Glutamatergic neuron (in vitro differentiated cells): ENCODE measurements at regions not wholly inside any gene's neighbourhood (a gene's known extent, or its start where the extent isn't known, plus 50 kb on each side); places are given as distances from the start of the nearest gene placed in this dataset.
"Not testable (repeated sequence)": the region's sequence is repeated elsewhere in the genome, so short reads cannot be mapped to it uniquely, and the experiment has no call there.

Experiments used
- DNase-seq: peaks from one replicate; pipeline ENCODE4 v3.0.0; 2022
- H3K27ac Mint-ChIP-seq: one replicate; pipeline ENCODE4 v1.8.0; 2020; ENCODE audit warnings: mild to moderate bottlenecking, mixed read lengths, inconsistent platforms; ENCODE audit not compliant: unreplicated experiment
- H3K27me3 Mint-ChIP-seq: one replicate; pipeline ENCODE4 v1.8.0; 2020; ENCODE audit warnings: mild to moderate bottlenecking, moderate library complexity, mixed read lengths, inconsistent platforms; ENCODE audit not compliant: unreplicated experiment
- H3K36me3 Mint-ChIP-seq: one replicate; pipeline ENCODE4 v1.8.0; 2020; ENCODE audit warnings: mild to moderate bottlenecking, mixed read lengths, inconsistent platforms; ENCODE audit not compliant: unreplicated experiment
- H3K4me1 Mint-ChIP-seq: one replicate; pipeline ENCODE4 v1.8.0; 2020; ENCODE audit warnings: mild to moderate bottlenecking, low read depth, mixed read lengths, inconsistent platforms; ENCODE audit not compliant: unreplicated experiment
- H3K4me3 Mint-ChIP-seq: one replicate; pipeline ENCODE4 v1.8.0; 2020; ENCODE audit warnings: mild to moderate bottlenecking, mixed read lengths, inconsistent platforms; ENCODE audit not compliant: unreplicated experiment
- H3K9me3 Mint-ChIP-seq: one replicate; pipeline ENCODE4 v1.8.0; 2020; ENCODE audit warnings: mild to moderate bottlenecking, moderate library complexity, mixed read lengths, inconsistent platforms; ENCODE audit not compliant: unreplicated experiment
- TF ChIP-seq, protein P1 (sequence below): fragments of 200-600 bp; sonication (generic); IDR thresholded peaks from one replicate; pipeline ENCODE4 v1.5.0; 2021; ENCODE audit not compliant: partially characterized antibody, unreplicated experiment

DNA sequence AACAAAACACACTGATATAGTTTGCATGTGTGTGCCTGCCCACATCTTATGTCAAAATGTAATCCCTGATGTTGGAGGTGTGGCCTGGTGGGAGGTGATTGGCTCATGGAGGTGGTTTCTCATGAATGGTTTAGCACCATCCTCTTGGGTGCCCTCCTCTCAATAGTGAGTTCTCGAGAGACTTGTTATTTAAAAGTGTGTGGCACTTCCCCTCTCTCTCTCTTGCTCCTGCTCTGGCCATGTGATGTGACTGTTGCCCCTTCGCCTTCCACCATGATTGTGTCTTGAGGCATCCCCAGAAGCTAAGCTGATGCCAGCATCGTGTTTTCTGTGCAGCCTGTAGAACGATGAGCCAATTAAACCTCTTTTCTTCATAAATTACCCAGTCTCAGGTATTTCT lies 454.1 kb upstream of the DCN start:
- H3K36me3 Mint-ChIP-seq = no peaks in the 10 kb centered on the region
- H3K27me3 Mint-ChIP-seq = no peaks in the 10 kb centered on the region
- no peaks in the 10 kb centered on the region for H3K4me1 Mint-ChIP-seq
- H3K27ac Mint-ChIP-seq = no peak overlapping the region
- H3K9me3 Mint-ChIP-seq = no peaks in the 10 kb centered on the region
- no peak for DNase-seq
- no peak overlapping the region for H3K4me3 Mint-ChIP-seq
- TF ChIP-seq, protein P1, sequence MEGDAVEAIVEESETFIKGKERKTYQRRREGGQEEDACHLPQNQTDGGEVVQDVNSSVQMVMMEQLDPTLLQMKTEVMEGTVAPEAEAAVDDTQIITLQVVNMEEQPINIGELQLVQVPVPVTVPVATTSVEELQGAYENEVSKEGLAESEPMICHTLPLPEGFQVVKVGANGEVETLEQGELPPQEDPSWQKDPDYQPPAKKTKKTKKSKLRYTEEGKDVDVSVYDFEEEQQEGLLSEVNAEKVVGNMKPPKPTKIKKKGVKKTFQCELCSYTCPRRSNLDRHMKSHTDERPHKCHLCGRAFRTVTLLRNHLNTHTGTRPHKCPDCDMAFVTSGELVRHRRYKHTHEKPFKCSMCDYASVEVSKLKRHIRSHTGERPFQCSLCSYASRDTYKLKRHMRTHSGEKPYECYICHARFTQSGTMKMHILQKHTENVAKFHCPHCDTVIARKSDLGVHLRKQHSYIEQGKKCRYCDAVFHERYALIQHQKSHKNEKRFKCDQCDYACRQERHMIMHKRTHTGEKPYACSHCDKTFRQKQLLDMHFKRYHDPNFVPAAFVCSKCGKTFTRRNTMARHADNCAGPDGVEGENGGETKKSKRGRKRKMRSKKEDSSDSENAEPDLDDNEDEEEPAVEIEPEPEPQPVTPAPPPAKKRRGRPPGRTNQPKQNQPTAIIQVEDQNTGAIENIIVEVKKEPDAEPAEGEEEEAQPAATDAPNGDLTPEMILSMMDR = no peak

DNA sequence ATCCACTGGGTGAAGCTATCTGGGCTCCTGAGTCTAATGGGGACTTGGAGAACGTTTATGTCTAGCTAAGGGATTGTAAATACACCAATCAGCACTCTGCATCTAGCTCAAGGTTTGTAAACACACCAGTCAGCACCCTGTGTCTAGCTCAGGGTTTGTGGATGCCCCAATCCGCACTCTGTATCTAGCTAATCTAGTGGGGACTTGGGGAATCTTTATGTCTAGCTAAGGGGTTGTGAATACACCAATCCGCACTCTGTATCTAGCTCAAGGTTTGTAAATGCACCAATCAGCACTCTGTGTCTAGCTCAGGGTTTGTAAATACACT lies 451.7 kb upstream of the DCN start:
- H3K36me3 Mint-ChIP-seq, H3K4me1 Mint-ChIP-seq, H3K27ac Mint-ChIP-seq, DNase-seq, H3K4me3 Mint-ChIP-seq, H3K27me3 Mint-ChIP-seq, H3K9me3 Mint-ChIP-seq: not testable (repeated sequence)

DNA sequence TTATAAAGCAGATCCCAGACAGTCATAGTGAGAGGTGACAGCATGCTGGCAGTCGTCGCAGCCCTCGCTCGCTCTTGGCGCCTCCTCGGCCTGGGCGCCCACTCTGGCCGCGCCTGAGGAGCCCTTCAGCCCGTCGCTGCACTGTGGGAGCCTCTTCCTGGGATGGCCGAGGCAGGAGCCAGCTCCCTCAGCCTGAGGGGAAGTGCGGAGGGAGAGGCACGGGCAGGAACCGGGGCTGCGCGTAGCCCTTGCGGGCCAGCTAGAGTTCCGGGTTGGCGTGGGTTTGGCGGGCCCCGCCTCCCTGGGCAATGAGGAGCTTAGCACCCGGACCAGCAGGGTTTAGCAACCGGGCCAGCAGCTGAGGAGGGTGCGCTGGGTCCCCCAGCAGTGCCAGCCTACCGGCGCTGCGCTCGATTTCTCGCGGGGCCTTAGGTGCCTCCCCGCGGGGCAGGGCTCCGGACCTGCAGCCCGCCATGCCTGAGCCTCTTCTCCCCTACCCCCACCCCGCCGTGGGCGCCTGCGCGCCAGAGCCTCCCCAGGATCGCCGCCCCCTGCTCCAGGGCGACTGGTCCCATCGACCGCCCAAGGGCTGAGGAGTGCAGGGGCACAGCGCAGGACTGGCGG lies 451.2 kb upstream of the DCN start:
- H3K4me3 Mint-ChIP-seq = no peak overlapping the region
- no peak overlapping the region for H3K27ac Mint-ChIP-seq
- H3K9me3 Mint-ChIP-seq = no peaks in the 10 kb centered on the region
- TF ChIP-seq, protein P1 = no peak
- no peak for DNase-seq
- H3K4me1 Mint-ChIP-seq = peaks cover 5% of the 10 kb centered on the region
- H3K36me3 Mint-ChIP-seq = no peaks in the 10 kb centered on the region
- no peaks in the 10 kb centered on the region for H3K27me3 Mint-ChIP-seq

DNA sequence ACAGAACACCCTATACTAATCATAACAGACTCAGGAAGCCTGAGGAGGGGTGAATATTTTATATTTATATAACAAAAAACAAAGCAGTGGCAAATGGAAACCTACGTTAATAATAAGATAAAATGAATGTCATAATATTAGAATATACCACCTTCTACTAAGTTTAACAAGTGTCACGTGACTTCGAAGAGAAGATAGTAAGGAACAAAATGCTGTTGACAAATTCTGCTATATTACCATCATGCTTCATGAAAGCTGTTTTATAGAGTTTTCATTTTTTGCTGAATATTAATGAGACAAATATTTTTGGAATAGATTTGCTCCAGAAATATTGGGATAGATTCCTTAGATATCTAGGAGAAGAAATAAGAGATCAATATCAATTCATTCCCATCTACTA lies 450.6 kb upstream of the DCN start:
- Mint-ChIP-seq H3K27ac (no peak overlapping the region), H3K4me1 (peaks cover 8% of the 10 kb centered on the region), H3K9me3 (no peaks in the 10 kb centered on the region), H3K36me3 (no peaks in the 10 kb centered on the region), H3K27me3 (no peaks in the 10 kb centered on the region), H3K4me3 (no peak overlapping the region)
- DNase-seq = no peak
- TF ChIP-seq, protein P1 = no peak

DNA sequence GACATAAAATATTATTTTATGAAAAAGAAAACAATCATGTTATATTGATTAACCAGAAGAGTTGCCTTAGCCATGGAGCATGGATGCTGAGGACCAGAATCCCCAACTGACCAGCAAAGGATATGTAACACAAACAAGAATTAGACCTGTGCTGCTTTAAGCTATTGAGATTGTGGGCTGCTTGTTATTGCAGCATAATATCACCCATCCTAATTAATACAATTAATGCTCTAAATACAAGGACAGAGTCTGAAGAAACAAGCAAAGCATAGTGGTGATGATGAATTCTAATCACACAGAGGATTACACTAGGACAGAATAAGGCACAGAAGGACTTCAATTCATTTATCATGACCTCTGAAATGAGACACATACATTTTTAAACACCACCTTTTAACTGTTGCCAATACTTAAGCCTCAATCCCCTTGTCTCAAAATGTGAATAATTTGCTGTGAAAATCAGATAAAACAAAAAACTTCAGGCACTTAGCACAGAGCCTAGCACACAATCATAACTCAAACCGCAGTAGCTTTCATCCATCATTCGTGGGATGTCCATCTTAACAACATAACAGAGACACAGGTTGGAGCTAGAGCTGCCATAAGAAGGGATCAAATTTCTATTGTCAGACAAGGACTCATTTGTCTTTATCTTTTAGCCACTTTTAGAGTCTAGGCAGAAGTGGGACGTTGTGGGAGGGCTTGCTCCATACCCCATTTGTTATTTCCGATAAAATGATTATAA lies 449.6 kb upstream of the DCN start:
- Mint-ChIP-seq H3K9me3 (no peaks in the 10 kb centered on the region), H3K27ac (no peak overlapping the region), H3K4me1 (peaks cover 8% of the 10 kb centered on the region), H3K27me3 (no peaks in the 10 kb centered on the region), H3K4me3 (no peak overlapping the region), H3K36me3 (no peaks in the 10 kb centered on the region)
- DNase-seq = no peak
- TF ChIP-seq, protein P1 = no peak
